ENCODE measurements at regions not wholly inside any gene's neighbourhood (a gene's known extent, or its start where the extent isn't known, plus 50 kb on each side); places are given as distances from the start of the nearest gene placed in this dataset.

DNA sequence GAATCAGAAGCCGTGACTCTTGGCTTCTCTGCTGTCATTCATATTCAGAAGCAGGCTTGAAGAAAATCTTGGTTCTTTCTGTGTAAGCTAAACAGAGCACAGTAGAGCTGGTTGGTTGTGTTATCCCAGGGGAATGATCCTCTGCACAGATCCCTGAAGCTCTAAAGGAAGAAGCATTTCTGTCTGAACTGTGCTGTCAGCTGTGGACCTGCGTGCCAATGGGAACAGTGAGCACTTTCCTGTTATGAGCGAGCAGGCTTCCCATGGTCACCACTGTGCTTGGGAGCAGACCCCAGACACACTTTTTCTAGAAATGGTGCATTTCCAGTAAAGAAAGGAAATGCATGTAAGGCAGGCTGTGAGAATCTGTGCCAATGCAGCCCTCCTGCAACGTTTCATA is 490.2 kb downstream of the EPM2A start:
- Histone ChIP-seq H3K9me3 (no peaks in the 10 kb centered on the region), H3K4me3 (no peak overlapping the region), H3K4me1 (no peaks in the 10 kb centered on the region), H3K36me3 (no peaks in the 10 kb centered on the region), H3K27me3 (no peaks in the 10 kb centered on the region), H3K27ac (no peak overlapping the region)
- TF ChIP-seq CTCF (IDR thresholded peaks at IDR 0.05), result no peak
- no peak for DNase-seq (ENCODE audit: low spot score)

- Histone ChIP-seq H3K9me3 (no peaks in the 10 kb centered on the region), H3K4me1 (no peaks in the 10 kb centered on the region), H3K27me3 (no peaks in the 10 kb centered on the region), H3K27ac (no peak overlapping the region), H3K4me3 (no peak overlapping the region), H3K36me3 (no peaks in the 10 kb centered on the region)
- no peak for DNase-seq (ENCODE audit: low spot score)
- no peak for TF ChIP-seq CTCF (IDR thresholded peaks at IDR 0.05)
Measured at GRCh38 chr6:145247692-145248419, 487.5 kb downstream of the EPM2A start.

DNA sequence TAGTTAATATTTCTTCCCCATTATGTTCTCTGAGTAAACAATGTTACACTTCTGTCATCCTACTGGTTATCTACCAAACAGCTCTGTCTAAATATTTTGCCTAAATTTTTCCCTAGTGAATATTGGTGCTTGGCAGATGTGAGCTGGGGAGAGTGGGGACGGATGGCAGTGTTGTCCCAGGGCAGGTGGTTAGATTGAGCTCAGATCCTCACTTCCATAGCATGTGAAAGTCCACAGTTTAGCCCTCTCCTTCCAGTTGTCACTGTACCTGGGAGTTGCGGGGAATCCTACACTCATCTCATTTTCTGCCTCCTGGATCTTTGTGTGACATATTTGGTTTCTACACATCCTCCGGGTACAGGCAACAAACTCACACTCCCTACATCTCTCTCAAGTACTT is 484.9 kb downstream of the EPM2A start:
- Histone ChIP-seq H3K4me3 (no peak overlapping the region), H3K4me1 (no peaks in the 10 kb centered on the region), H3K36me3 (no peaks in the 10 kb centered on the region), H3K27ac (no peak overlapping the region), H3K9me3 (no peaks in the 10 kb centered on the region), H3K27me3 (no peaks in the 10 kb centered on the region)
- no peak for DNase-seq (ENCODE audit: low spot score)
- no peak for TF ChIP-seq CTCF (IDR thresholded peaks at IDR 0.05)

DNA sequence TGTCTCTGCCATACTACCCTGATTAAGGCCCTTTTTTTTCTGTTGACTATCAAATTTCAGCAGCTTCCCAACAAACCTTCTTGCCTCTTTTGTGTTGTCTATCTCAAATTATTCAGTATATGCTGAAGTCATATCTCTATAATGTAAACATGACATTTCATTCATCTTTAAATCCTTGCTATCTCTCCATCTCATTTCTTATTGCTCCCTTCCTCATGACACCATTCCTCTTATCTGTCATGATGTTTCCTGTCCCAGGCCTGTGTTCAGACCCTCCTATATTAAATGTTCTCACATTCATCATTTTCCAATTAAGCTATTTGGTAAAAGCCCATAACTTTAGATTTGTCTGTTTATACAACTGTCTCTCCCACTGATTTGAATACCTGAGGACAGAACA is 482.6 kb downstream of the EPM2A start:
- TF ChIP-seq CTCF (IDR thresholded peaks at IDR 0.05), result no peak
- Histone ChIP-seq H3K27me3 (no peaks in the 10 kb centered on the region), H3K36me3 (no peaks in the 10 kb centered on the region), H3K27ac (no peak overlapping the region), H3K4me1 (no peaks in the 10 kb centered on the region), H3K9me3 (no peaks in the 10 kb centered on the region), H3K4me3 (no peak overlapping the region)
- DNase-seq (ENCODE audit: low spot score), result no peak

- Histone ChIP-seq H3K4me3 (no peak overlapping the region), H3K27ac (no peak overlapping the region), H3K4me1 (no peaks in the 10 kb centered on the region), H3K36me3 (no peaks in the 10 kb centered on the region), H3K9me3 (no peaks in the 10 kb centered on the region), H3K27me3 (no peaks in the 10 kb centered on the region)
- no peak for DNase-seq (ENCODE audit: low spot score)
- no peak for TF ChIP-seq CTCF (IDR thresholded peaks at IDR 0.05)
Measured at GRCh38 chr6:145254649-145255401, 480.5 kb downstream of the EPM2A start.
